HepG2 (cell line): ENCODE measurements at regions not wholly inside any gene's neighbourhood (a gene's known extent, or its start where the extent isn't known, plus 50 kb on each side); places are given as distances from the start of the nearest gene placed in this dataset.
"Not testable (repeated sequence)": the region's sequence is repeated elsewhere in the genome, so short reads cannot be mapped to it uniquely, and the experiment has no call there.

Experiments used
- ATAC-seq: fragments of 200-7000 bp; cut with Tn5 transposase; 3 replicates; pipeline ENCODE4 v1.9.1; 2020; ENCODE audit warnings: mild to moderate bottlenecking, moderate library complexity
- BruUV-seq: library from RNA; stranded (reverse); fragments of 400-500 nt; replicated peaks from 2 replicates; lab custom pipeline; 2021; lab: Mats Ljungman, UMichigan
- CTCF ChIA-PET: fragments of 300-600 bp; formaldehyde crosslinking; extraction: SDS; loops from one replicate; lab custom pipeline; 2021; ENCODE audit warnings: low total read pairs, inconsistent platforms, low intra/inter-chr PET ratio; lab: Yijun Ruan, JAX
- POLR2A ChIA-PET: fragments of 350-600 bp; sonication (Branson Sonifier 250); formaldehyde crosslinking; loops from one replicate; lab custom pipeline; 2020; ENCODE audit warnings: antibody characterized with exemption, inconsistent platforms; lab: Yijun Ruan, JAX
- DNase-seq: peaks from one replicate; pipeline ENCODE4 v3.0.0-alpha.2; 2015; ENCODE audit warnings: low spot score
- FAIRE-seq: peaks from 3 replicates; lab custom pipeline; 2011; peaks lifted over from hg19 to GRCh38; lab: Jason Lieb, UNC
- H2AFZ ChIP-seq: one replicate; pipeline ENCODE4 v1.6.1; 2011; ENCODE audit warnings: low read length, inconsistent platforms
- H3K27ac ChIP-seq: fragments of 300-600 bp; 3 replicates; pipeline ENCODE4 v1.8.0; 2011; ENCODE audit warnings: mixed run types, mild to moderate bottlenecking, mixed read lengths, low read length, inconsistent platforms; ENCODE audit not compliant: insufficient read depth; ENCODE audit errors: extremely low read length
- H3K27me3 ChIP-seq, 2 experiments: fragments of 200-600 bp in 1 of 2; 2 replicates in 1 of 2; 3 replicates in 1 of 2; pipeline versions ENCODE4 v1.6.0 to v1.8.0; 2011; ENCODE audit warnings: low read length in 2 of 2, mild to moderate bottlenecking in 2 of 2, moderate library complexity in 2 of 2, inconsistent platforms in 1 of 2; ENCODE audit not compliant: insufficient read depth in 2 of 2, control insufficient read depth in 1 of 2
- H3K36me3 ChIP-seq, 2 experiments: fragments of 200-600 bp in 1 of 2; replicated peaks in 1 of 2; 2 replicates in 1 of 2; 3 replicates in 1 of 2; pipeline versions ENCODE4 v1.5.1 to v1.8.0; 2011; ENCODE audit warnings: low read length in 2 of 2, inconsistent platforms in 1 of 2; ENCODE audit not compliant: insufficient read depth in 2 of 2, control insufficient read depth in 1 of 2
- H3K4me1 ChIP-seq: 2 replicates; pipeline ENCODE4 v1.5.1; 2012; ENCODE audit warnings: low read length, inconsistent platforms; ENCODE audit not compliant: insufficient read depth
- H3K4me2 ChIP-seq: 2 replicates; pipeline ENCODE4 v1.6.0; 2011; ENCODE audit warnings: low read depth, low read length, inconsistent platforms
- H3K4me3 ChIP-seq, 3 experiments: fragments of 200-600 bp in 1 of 3; sonication (generic), shearing (Covaris generic) in 1 of 3; replicated peaks in 1 of 3; 2 replicates each; pipeline ENCODE4 v1.5.1; 2011 to 2016; ENCODE audit warnings: low read length in 3 of 3, inconsistent platforms in 2 of 3, low read depth in 2 of 3, mild to moderate bottlenecking in 2 of 3, control low read depth in 1 of 3, mixed read lengths in 1 of 3; ENCODE audit not compliant: insufficient read depth in 1 of 3
- H3K79me2 ChIP-seq: one replicate; pipeline ENCODE4 v1.6.1; 2011; ENCODE audit warnings: low read length, inconsistent platforms; ENCODE audit not compliant: insufficient read depth
- H3K9ac ChIP-seq: 2 replicates; pipeline ENCODE4 v1.6.0; 2011; ENCODE audit warnings: mild to moderate bottlenecking, low read depth, low read length, inconsistent platforms; ENCODE audit not compliant: insufficient read depth
- H3K9me3 ChIP-seq: 2 replicates; pipeline ENCODE4 v1.5.1; 2012; ENCODE audit warnings: mild to moderate bottlenecking, low read length
- H4K20me1 ChIP-seq: 2 replicates; pipeline ENCODE4 v1.6.0; 2011; ENCODE audit warnings: inconsistent platforms, mild to moderate bottlenecking, low read length, moderate library complexity; ENCODE audit not compliant: insufficient read depth
- ATM ChIP-seq: fragments of 450-650 bp; IDR thresholded peaks from 2 replicates; pipeline ENCODE4 v1.7.1; 2017; ENCODE audit warnings: mild to moderate bottlenecking, borderline replicate concordance
- FLYWCH1 ChIP-seq: sonication (generic); formaldehyde crosslinking; IDR thresholded peaks from 2 replicates; pipeline ENCODE4 v1.8.1; 2023; ENCODE audit warnings: mild to moderate bottlenecking, missing genetic modification reagents
- FOSL1 ChIP-seq: sonication (generic); formaldehyde crosslinking; IDR thresholded peaks from 2 replicates; pipeline ENCODE4 v1.9.0; 2021; ENCODE audit warnings: missing genetic modification reagents, borderline replicate concordance
- NPAS2 ChIP-seq: sonication (generic); formaldehyde crosslinking; IDR thresholded peaks from 2 replicates; pipeline ENCODE4 v1.8.0; 2022; ENCODE audit warnings: mild to moderate bottlenecking, missing genetic modification reagents, borderline replicate concordance
- RFX1 ChIP-seq: fragments of 450-650 bp; IDR thresholded peaks from 2 replicates; pipeline ENCODE4 v1.6.1; 2017
- SNAI1 ChIP-seq: sonication (generic); formaldehyde crosslinking; IDR thresholded peaks from 2 replicates; pipeline ENCODE4 v1.5.0; 2020; ENCODE audit warnings: mild to moderate bottlenecking, missing genetic modification reagents, borderline replicate concordance
- WGBS: methylation state at CpG from one replicate; pipeline ENCODE4 v1.1.6; 2017; ENCODE audit warnings: low lambda C conversion rate; 5-methylcytosine and 5-hydroxymethylcytosine counted together
- in situ Hi-C: cut with HindIII; loops from 2 replicates; pipeline ENCODE4 v1.10.0; 2017; ENCODE audit warnings: low pct_unique_long_range_greater_than_20kb; ENCODE audit not compliant: extremely low pct_ligation_motif_present
- intact Hi-C: fragments of 100-400 bp; cut with micrococcal nuclease; formaldehyde crosslinking; loops from one replicate; pipeline ENCODE4 v1.10.0; 2022; ENCODE audit not compliant: unreplicated experiment

DNA sequence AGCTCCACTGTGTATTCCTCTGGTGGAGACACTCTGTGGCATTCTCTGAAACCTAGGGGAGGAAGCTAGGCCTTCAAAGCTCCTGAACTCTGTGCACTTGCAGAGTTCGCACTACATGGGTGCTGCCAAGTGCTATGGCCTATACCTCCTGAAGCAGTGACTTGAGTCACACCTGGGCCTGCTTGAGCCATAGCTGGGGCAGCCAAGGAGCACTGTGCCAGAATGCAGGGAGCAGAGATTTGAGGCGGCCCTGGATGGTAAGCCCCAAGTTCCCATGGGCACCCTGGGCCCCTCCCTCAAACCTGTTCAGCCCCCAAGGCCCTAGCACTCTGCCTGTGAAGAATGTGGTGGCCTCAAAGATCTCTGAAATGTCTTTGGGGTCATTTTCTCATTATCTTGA lies 212.9 kb downstream of the SPATA31A6 start (continued):
- no peak for TF ChIP-seq ATM
- TF ChIP-seq RFX1: no peak
- TF ChIP-seq FOSL1 (CRISPR knock-in tag): no peak
- no peak for TF ChIP-seq SNAI1 (CRISPR knock-in tag)
- TF ChIP-seq FLYWCH1: no peak
- TF ChIP-seq NPAS2 (CRISPR knock-in tag): no peak

DNA sequence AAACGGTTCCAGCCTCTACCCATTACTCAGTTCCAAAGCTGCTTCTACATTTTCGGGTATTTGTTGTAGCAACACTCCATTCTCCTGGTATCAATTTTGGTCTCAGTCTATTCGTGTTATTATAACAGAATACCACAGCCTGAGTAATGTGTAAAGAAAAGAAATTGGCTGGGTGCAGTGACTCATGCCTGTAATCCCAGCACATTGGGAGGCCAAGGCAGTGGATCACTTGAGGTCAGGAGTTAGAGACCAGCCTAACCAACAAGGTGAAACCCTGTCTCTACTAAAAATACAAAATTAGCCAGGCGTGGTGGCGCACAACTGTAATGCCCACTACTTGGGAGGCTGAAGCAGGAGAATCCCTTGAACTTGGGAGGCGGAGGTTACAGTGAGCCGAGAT lies 213.9 kb downstream of the SPATA31A6 start:
- H3K9me3 ChIP-seq, H3K4me1 ChIP-seq, intact Hi-C loops, H3K4me3 ChIP-seq, in situ Hi-C loops, FAIRE-seq, H3K79me2 ChIP-seq, BruUV-seq, DNase-seq, H2AFZ ChIP-seq, H3K36me3 ChIP-seq, H4K20me1 ChIP-seq, H3K27me3 ChIP-seq, POLR2A ChIA-PET, ATAC-seq, CTCF ChIA-PET, H3K4me2 ChIP-seq, H3K9ac ChIP-seq, H3K27ac ChIP-seq: not testable (repeated sequence)
- WGBS: 9% methylated on average over 7 of the region's 7 CpGs

DNA sequence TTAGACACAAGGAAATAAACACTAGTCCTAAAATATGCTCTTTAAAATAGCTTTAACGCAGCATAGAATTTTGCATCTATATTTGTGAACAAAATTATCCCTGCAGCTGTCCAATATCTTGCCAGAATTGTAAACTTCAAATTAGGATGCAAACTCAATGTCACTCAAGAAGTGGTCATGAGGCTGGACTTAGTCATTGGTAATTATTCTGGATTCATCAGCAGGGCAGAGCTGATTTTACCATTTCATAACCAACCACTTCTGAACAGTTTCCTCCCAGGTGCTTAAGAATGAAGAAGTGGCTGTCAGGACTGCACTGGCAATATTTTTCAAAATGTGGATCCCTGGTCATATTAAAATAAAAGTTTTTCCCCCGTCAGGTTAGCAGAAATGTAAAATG lies 219.5 kb downstream of the SPATA31A6 start:
- H3K4me3 ChIP-seq, intact Hi-C loops, POLR2A ChIA-PET, H2AFZ ChIP-seq, DNase-seq, in situ Hi-C loops, H3K9ac ChIP-seq, H3K27ac ChIP-seq, H3K4me2 ChIP-seq, BruUV-seq, H4K20me1 ChIP-seq, H3K9me3 ChIP-seq, ATAC-seq, FAIRE-seq, H3K27me3 ChIP-seq, H3K36me3 ChIP-seq, CTCF ChIA-PET, H3K79me2 ChIP-seq, H3K4me1 ChIP-seq: not testable (repeated sequence)
- WGBS: 10% methylated on average over 2 of the region's 2 CpGs

DNA sequence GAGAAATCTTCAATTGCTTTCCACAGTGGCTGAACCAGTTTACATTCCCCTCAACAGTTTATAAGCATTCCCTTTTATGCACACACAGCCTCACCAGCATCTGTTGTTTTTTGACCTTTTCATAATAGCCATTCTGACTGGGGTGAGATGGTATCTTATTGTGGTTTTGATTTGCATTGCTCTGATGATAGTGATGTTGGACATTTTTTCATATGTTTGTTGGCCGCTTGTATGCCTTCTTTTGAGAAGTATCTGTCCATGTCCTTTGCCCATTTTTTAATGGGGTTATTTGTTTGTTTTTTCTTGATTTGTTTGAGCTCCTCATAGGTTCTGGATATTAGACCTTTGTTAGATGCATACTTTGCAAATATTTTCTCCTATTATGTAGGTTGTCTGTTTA lies 226.1 kb downstream of the SPATA31A6 start:
- H3K79me2 ChIP-seq, in situ Hi-C loops, H3K36me3 ChIP-seq, CTCF ChIA-PET, H2AFZ ChIP-seq, H3K27ac ChIP-seq, H3K27me3 ChIP-seq, H3K9ac ChIP-seq, POLR2A ChIA-PET, H4K20me1 ChIP-seq, H3K4me2 ChIP-seq, BruUV-seq, FAIRE-seq, intact Hi-C loops, H3K4me1 ChIP-seq, H3K4me3 ChIP-seq, DNase-seq, ATAC-seq, H3K9me3 ChIP-seq: not testable (repeated sequence)
- WGBS: no CpG with 5 or more reads among the region's 1 CpG

DNA sequence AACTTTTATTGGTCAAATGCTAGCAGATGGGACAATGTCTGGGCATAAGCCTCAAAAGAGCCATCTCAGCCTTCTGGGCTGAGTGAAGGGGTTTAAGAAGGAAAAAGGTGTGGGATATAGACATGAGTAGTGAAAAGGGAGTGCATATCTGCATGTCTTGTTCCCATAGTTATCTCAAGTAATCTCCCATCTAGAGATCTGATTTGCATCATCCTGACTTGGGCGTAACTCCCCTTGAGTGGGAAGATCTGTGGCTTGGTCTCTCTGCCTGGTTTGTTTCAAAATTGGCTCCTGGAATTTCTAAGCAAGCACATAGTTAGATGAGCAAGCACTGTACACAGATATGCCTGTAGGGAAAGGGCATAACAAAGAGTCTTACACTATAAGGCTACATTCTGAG lies 228.9 kb downstream of the SPATA31A6 start:
- CTCF ChIA-PET, DNase-seq, H3K27me3 ChIP-seq, H2AFZ ChIP-seq, FAIRE-seq, POLR2A ChIA-PET, H4K20me1 ChIP-seq, H3K4me1 ChIP-seq, H3K4me3 ChIP-seq, intact Hi-C loops, H3K79me2 ChIP-seq, H3K9ac ChIP-seq, H3K36me3 ChIP-seq, in situ Hi-C loops, H3K9me3 ChIP-seq, BruUV-seq, ATAC-seq, H3K27ac ChIP-seq, H3K4me2 ChIP-seq: not testable (repeated sequence)
- WGBS: 5% methylated on average over 1 of the region's 1 CpG
